Panc1 (cell line): ENCODE measurements at regions not wholly inside any gene's neighbourhood (a gene's known extent, or its start where the extent isn't known, plus 50 kb on each side); places are given as distances from the start of the nearest gene placed in this dataset.

Experiments used
- ATAC-seq: fragments of 200-7000 bp; cut with Tn5 transposase; 2 replicates; pipeline ENCODE4 v1.9.1; 2020; ENCODE audit warnings: mild to moderate bottlenecking, moderate library complexity
- BruUV-seq: library from RNA; stranded (reverse); fragments of 400-500 nt; replicated peaks from 2 replicates; lab custom pipeline; 2021; lab: Mats Ljungman, UMichigan
- CTCF ChIA-PET: fragments of 300-600 bp; sonication (Branson Sonifier 250); formaldehyde crosslinking; loops from one replicate; lab custom pipeline; 2022; ENCODE audit warnings: antibody characterized with exemption; lab: Charles Lee
- POLR2A ChIA-PET: fragments of 300-600 bp; sonication (Branson Sonifier 250); formaldehyde crosslinking; loops from one replicate; lab custom pipeline; 2022; ENCODE audit warnings: antibody characterized with exemption; lab: Charles Lee
- DNase-seq: peaks from one replicate; pipeline ENCODE4 v3.0.0-alpha.2; 2010; ENCODE audit warnings: low read depth, low spot score
- H3K27ac ChIP-seq: 2 replicates; pipeline ENCODE4 v1.5.1; 2011; ENCODE audit warnings: mild to moderate bottlenecking, low read length, inconsistent platforms
- H3K27me3 ChIP-seq: fragments of 200-500 bp; sonication (Bioruptor generic); 2 replicates; pipeline ENCODE4 v1.6.0; 2014; ENCODE audit warnings: low read length, inconsistent platforms; ENCODE audit not compliant: control insufficient read depth, insufficient read depth
- H3K36me3 ChIP-seq: fragments of 200-500 bp; sonication (Bioruptor generic); 2 replicates; pipeline ENCODE4 v1.5.1; 2014; ENCODE audit warnings: inconsistent platforms, mild to moderate bottlenecking, low read length, moderate library complexity; ENCODE audit not compliant: control insufficient read depth, insufficient read depth
- H3K4me1 ChIP-seq: 2 replicates; pipeline ENCODE4 v1.5.1; 2011; ENCODE audit warnings: inconsistent platforms, mild to moderate bottlenecking, low read length, moderate library complexity; ENCODE audit not compliant: control insufficient read depth, insufficient read depth
- H3K4me3 ChIP-seq, 2 experiments: 2 replicates each; pipeline ENCODE4 v1.5.1; 2011 to 2012; ENCODE audit warnings: low read depth in 2 of 2, low read length in 2 of 2, mild to moderate bottlenecking in 2 of 2, inconsistent platforms in 1 of 2, moderate library complexity in 1 of 2
- H3K9me3 ChIP-seq: fragments of 200-500 bp; sonication (Bioruptor generic); 2 replicates; pipeline ENCODE4 v1.5.1; 2014; ENCODE audit warnings: low read depth, mild to moderate bottlenecking, inconsistent platforms, low read length, moderate library complexity; ENCODE audit not compliant: control insufficient read depth, insufficient read depth
- CTCF ChIP-seq: fragments of 450-650 bp; IDR thresholded peaks from 2 replicates; pipeline ENCODE4 v1.5.1; 2017; ENCODE audit warnings: mild to moderate bottlenecking
- POLR2AphosphoS5 ChIP-seq: IDR thresholded peaks from 2 replicates; pipeline ENCODE4 v1.6.1; 2012; ENCODE audit warnings: mild to moderate bottlenecking, low read depth, low read length, moderate library complexity
- REST ChIP-seq, 2 experiments: IDR thresholded peaks; 2 replicates each; pipeline ENCODE4 v1.6.1; 2011 to 2012; ENCODE audit warnings: low read depth in 2 of 2, control low read depth in 1 of 2, low read length in 1 of 2, mild to moderate bottlenecking in 1 of 2, moderate library complexity in 1 of 2; ENCODE audit not compliant: insufficient read depth in 1 of 2
- SIN3A ChIP-seq: IDR thresholded peaks from 2 replicates; pipeline ENCODE4 v1.6.1; 2012; ENCODE audit warnings: low read depth, mild to moderate bottlenecking, low read length, moderate library complexity, borderline replicate concordance; ENCODE audit not compliant: insufficient read depth
- TCF7L2 ChIP-seq: IDR thresholded peaks from 2 replicates; pipeline ENCODE4 v1.6.1; 2011; ENCODE audit warnings: mild to moderate bottlenecking, low read depth, low read length, inconsistent platforms
- in situ Hi-C: cut with HindIII; loops from 2 replicates; pipeline ENCODE4 v1.10.0; 2016; ENCODE audit warnings: low sequenced_read_pairs, low pct_unique_long_range_greater_than_20kb
- intact Hi-C: fragments of 100-400 bp; cut with micrococcal nuclease; formaldehyde crosslinking; loops from one replicate; pipeline ENCODE4 v1.10.0; 2022; ENCODE audit not compliant: unreplicated experiment

GRCh38 chr6:137320271-137320670 lies 101.1 kb upstream of the IFNGR1 start:
- no TSS peak for BruUV-seq
- ChIA-PET POLR2A (no interaction called here), CTCF (interaction anchor here (1.3 kb wide), 1 partner anchor 321 kb away, joined by 3 read pairs; no protein-coding TSS in a partner anchor)
- H3K27me3 ChIP-seq, result peaks cover 2% of the 10 kb centered on the region; the same call in 1 of the 2 replicates
- no peaks in the 10 kb centered on the region for H3K9me3 ChIP-seq
- no peak for TF ChIP-seq POLR2AphosphoS5
- TF ChIP-seq CTCF, result no peak
- no peak for TF ChIP-seq TCF7L2
- no peak for TF ChIP-seq REST (IDR thresholded peaks at IDR 0.05; ENCODE audit: insufficient read depth in 1 of 2, low read depth in 2 of 2, low read length in 1 of 2)
- TF ChIP-seq SIN3A, result no peak
- in situ Hi-C loops (no loop called here), intact Hi-C loops (no loop called here)
- H3K27ac ChIP-seq, result no peak overlapping the region
- DNase-seq (no peak), ATAC-seq (no peak)
- H3K36me3 ChIP-seq, result no peaks in the 10 kb centered on the region
- no peak overlapping the region for H3K4me3 ChIP-seq
- no peaks in the 10 kb centered on the region for H3K4me1 ChIP-seq

GRCh38 chr6:137316626-137317025 lies 97.4 kb upstream of the IFNGR1 start:
- Histone ChIP-seq H3K27ac (no peak overlapping the region), H3K9me3 (no peaks in the 10 kb centered on the region), H3K27me3 (peaks cover 2% of the 10 kb centered on the region; the same call in 1 of the 2 replicates), H3K4me3 (no peak overlapping the region), H3K4me1 (no peaks in the 10 kb centered on the region), H3K36me3 (no peaks in the 10 kb centered on the region)
- ATAC-seq (no peak), DNase-seq (no peak)
- intact Hi-C loops, result no loop called here
- POLR2A ChIA-PET, result no interaction called here
- no TSS peak for BruUV-seq
- CTCF ChIA-PET, result no interaction called here
- in situ Hi-C loops, result no loop called here
- TF ChIP-seq POLR2AphosphoS5 (no peak), REST (IDR thresholded peaks at IDR 0.05; ENCODE audit: insufficient read depth in 1 of 2, low read depth in 2 of 2, low read length in 1 of 2) (no peak)
